ENCODE measurements at regions not wholly inside any gene's neighbourhood (a gene's known extent, or its start where the extent isn't known, plus 50 kb on each side); places are given as distances from the start of the nearest gene placed in this dataset.

DNA sequence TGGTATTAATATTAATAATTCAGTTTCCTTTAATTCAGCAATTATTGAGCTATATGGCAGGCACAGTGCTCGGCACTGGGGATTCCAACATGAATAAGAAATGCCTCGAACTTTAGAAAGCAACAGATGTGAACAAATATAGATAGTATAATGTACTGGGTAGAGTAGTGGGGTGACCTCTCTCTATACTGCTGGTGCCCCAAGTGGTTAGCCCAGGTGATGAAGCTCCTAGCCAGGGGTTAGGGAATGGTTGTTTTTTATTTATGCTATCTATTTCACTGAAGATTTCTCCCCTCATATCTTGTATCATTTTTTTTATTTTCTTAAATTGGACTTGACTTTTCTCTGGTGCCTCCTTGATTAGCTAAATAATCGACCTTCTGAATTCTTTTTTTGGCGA, 62.1 kb downstream of the BHLHE40 start:
- BruUV-seq (replicated peaks), result no TSS peak
- H3K9ac ChIP-seq (ENCODE audit: insufficient read depth, low read depth, low read length), result no peak overlapping the region
- no peaks in the 10 kb centered on the region for H4K20me1 ChIP-seq (ENCODE audit: insufficient read depth, low read length)
- intact Hi-C loops (cut with micrococcal nuclease; ENCODE audit: unreplicated experiment), result no loop called here
- WGBS (ENCODE audit: low lambda C conversion rate), result 25% methylated on average over 4 of the region's 4 CpGs
- no peak for ATAC-seq
- no peaks in the 10 kb centered on the region for H3K36me3 ChIP-seq (replicated peaks in 1 of 2; ENCODE audit: control insufficient read depth in 1 of 2, insufficient read depth in 2 of 2, low read length in 2 of 2)
- H3K4me3 ChIP-seq (replicated peaks in 1 of 3; ENCODE audit: insufficient read depth in 1 of 3, low read depth in 2 of 3, low read length in 3 of 3), result no peak overlapping the region
- no peaks in the 10 kb centered on the region for H3K79me2 ChIP-seq (ENCODE audit: insufficient read depth, low read length)
- POLR2A ChIA-PET, result no interaction called here
- H3K4me2 ChIP-seq (ENCODE audit: low read depth, low read length), result no peak overlapping the region
- H3K27ac ChIP-seq (ENCODE audit: extremely low read length, insufficient read depth, low read length), result no peak overlapping the region
- no peaks in the 10 kb centered on the region for H3K4me1 ChIP-seq (ENCODE audit: insufficient read depth, low read length)
- H2AFZ ChIP-seq (ENCODE audit: low read length), result no peak overlapping the region
- FAIRE-seq, result no peak
- in situ Hi-C loops (cut with HindIII; ENCODE audit: extremely low pct_ligation_motif_present, low pct_unique_long_range_greater_than_20kb), result no loop called here
- H3K27me3 ChIP-seq (ENCODE audit: control insufficient read depth in 1 of 2, insufficient read depth in 2 of 2, low read length in 2 of 2), result no peaks in the 10 kb centered on the region; a peak in 1 of 5 replicates
- TF ChIP-seq, protein P1, sequence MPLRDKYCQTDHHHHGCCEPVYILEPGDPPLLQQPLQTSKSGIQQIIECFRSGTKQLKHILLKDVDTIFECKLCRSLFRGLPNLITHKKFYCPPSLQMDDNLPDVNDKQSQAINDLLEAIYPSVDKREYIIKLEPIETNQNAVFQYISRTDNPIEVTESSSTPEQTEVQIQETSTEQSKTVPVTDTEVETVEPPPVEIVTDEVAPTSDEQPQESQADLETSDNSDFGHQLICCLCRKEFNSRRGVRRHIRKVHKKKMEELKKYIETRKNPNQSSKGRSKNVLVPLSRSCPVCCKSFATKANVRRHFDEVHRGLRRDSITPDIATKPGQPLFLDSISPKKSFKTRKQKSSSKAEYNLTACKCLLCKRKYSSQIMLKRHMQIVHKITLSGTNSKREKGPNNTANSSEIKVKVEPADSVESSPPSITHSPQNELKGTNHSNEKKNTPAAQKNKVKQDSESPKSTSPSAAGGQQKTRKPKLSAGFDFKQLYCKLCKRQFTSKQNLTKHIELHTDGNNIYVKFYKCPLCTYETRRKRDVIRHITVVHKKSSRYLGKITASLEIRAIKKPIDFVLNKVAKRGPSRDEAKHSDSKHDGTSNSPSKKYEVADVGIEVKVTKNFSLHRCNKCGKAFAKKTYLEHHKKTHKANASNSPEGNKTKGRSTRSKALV (CRISPR knock-in tag; IDR thresholded peaks at IDR 0.05), result no peak
- CTCF ChIA-PET (ENCODE audit: low intra/inter-chr PET ratio, low total read pairs), result no interaction called here
- DNase-seq (ENCODE audit: low spot score), result no peak
- H3K9me3 ChIP-seq (ENCODE audit: low read length), result no peaks in the 10 kb centered on the region

DNA sequence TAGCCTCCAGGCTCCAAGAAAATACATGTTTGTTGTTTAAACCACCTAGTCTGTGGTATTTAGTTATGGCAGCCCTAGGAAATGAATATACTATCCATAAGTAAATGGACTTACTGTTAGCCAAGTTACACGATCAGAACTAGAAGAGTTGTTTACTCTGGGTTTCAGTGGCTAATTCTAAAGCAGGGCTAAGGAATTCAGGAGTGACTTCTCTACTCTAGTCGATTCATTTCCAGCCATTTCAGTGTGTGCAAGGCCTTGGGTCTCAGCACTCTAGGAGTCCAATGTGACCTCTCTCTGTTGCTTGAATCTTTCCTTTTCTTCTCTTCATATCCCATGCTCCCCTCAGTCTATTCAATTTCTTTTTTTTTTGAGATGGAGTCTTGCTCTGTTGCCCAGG, 66.7 kb downstream of the BHLHE40 start:
- H3K36me3 ChIP-seq (replicated peaks in 1 of 2; ENCODE audit: control insufficient read depth in 1 of 2, insufficient read depth in 2 of 2, low read length in 2 of 2), result no peaks in the 10 kb centered on the region
- H3K9me3 ChIP-seq (ENCODE audit: low read length), result peaks cover 6% of the 10 kb centered on the region; the same call in 1 of the 2 replicates
- 0 out of 5 replicates have a peak, but pooled peaks cover 0 to 3% of the 10 kb centered on the region in 2 experiments for H3K27me3 ChIP-seq (ENCODE audit: control insufficient read depth in 1 of 2, insufficient read depth in 2 of 2, low read length in 2 of 2)
- H3K9ac ChIP-seq (ENCODE audit: insufficient read depth, low read depth, low read length), result no peak overlapping the region
- 6% methylated on average over 2 of the region's 2 CpGs for WGBS (ENCODE audit: low lambda C conversion rate)
- CTCF ChIA-PET (ENCODE audit: low intra/inter-chr PET ratio, low total read pairs), result no interaction called here
- FAIRE-seq, result no peak
- H2AFZ ChIP-seq (ENCODE audit: low read length), result no peak overlapping the region
- BruUV-seq (replicated peaks), result no TSS peak
- no peaks in the 10 kb centered on the region for H3K4me1 ChIP-seq (ENCODE audit: insufficient read depth, low read length)
- in situ Hi-C loops (cut with HindIII; ENCODE audit: extremely low pct_ligation_motif_present, low pct_unique_long_range_greater_than_20kb) (no loop called here), intact Hi-C loops (cut with micrococcal nuclease; ENCODE audit: unreplicated experiment) (no loop called here)
- H3K4me3 ChIP-seq (replicated peaks in 1 of 3; ENCODE audit: insufficient read depth in 1 of 3, low read depth in 2 of 3, low read length in 3 of 3), result no peak overlapping the region
- DNase-seq (ENCODE audit: low spot score), result no peak
- H3K27ac ChIP-seq (ENCODE audit: extremely low read length, insufficient read depth, low read length), result no peak overlapping the region
- H3K79me2 ChIP-seq (ENCODE audit: insufficient read depth, low read length), result no peaks in the 10 kb centered on the region
- TF ChIP-seq PAF1 (CRISPR knock-in tag; IDR thresholded peaks at IDR 0.05), result no peak
- TF ChIP-seq SMARCC2 (IDR thresholded peaks at IDR 0.05), result no peak
- no peak for TF ChIP-seq ARID2 (CRISPR knock-in tag; IDR thresholded peaks at IDR 0.05; ENCODE audit: borderline replicate concordance)
- TF ChIP-seq GTF3A (CRISPR knock-in tag; conservative IDR thresholded peaks at IDR 0.05), result no peak
- TF ChIP-seq ZNF550 (CRISPR knock-in tag; IDR thresholded peaks at IDR 0.05; ENCODE audit: borderline replicate concordance), result no peak
- TF ChIP-seq, protein P2, sequence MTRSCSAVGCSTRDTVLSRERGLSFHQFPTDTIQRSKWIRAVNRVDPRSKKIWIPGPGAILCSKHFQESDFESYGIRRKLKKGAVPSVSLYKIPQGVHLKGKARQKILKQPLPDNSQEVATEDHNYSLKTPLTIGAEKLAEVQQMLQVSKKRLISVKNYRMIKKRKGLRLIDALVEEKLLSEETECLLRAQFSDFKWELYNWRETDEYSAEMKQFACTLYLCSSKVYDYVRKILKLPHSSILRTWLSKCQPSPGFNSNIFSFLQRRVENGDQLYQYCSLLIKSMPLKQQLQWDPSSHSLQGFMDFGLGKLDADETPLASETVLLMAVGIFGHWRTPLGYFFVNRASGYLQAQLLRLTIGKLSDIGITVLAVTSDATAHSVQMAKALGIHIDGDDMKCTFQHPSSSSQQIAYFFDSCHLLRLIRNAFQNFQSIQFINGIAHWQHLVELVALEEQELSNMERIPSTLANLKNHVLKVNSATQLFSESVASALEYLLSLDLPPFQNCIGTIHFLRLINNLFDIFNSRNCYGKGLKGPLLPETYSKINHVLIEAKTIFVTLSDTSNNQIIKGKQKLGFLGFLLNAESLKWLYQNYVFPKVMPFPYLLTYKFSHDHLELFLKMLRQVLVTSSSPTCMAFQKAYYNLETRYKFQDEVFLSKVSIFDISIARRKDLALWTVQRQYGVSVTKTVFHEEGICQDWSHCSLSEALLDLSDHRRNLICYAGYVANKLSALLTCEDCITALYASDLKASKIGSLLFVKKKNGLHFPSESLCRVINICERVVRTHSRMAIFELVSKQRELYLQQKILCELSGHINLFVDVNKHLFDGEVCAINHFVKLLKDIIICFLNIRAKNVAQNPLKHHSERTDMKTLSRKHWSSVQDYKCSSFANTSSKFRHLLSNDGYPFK (CRISPR knock-in tag; IDR thresholded peaks at IDR 0.05; ENCODE audit: borderline replicate concordance), result no peak
- TF ChIP-seq, protein P3, sequence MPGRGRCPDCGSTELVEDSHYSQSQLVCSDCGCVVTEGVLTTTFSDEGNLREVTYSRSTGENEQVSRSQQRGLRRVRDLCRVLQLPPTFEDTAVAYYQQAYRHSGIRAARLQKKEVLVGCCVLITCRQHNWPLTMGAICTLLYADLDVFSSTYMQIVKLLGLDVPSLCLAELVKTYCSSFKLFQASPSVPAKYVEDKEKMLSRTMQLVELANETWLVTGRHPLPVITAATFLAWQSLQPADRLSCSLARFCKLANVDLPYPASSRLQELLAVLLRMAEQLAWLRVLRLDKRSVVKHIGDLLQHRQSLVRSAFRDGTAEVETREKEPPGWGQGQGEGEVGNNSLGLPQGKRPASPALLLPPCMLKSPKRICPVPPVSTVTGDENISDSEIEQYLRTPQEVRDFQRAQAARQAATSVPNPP (CRISPR knock-in tag; IDR thresholded peaks at IDR 0.05), result no peak
- TF ChIP-seq NFYC (CRISPR knock-in tag; IDR thresholded peaks at IDR 0.05), result no peak
- no peak for TF ChIP-seq ZSCAN20 (CRISPR knock-in tag; IDR thresholded peaks at IDR 0.05; ENCODE audit: borderline replicate concordance)
- TF ChIP-seq KAT7 (CRISPR knock-in tag; IDR thresholded peaks at IDR 0.05; ENCODE audit: borderline replicate concordance), result no peak
- H3K4me2 ChIP-seq (ENCODE audit: low read depth, low read length), result no peak overlapping the region
- ATAC-seq, result no peak
- POLR2A ChIA-PET, result no interaction called here
- no peaks in the 10 kb centered on the region for H4K20me1 ChIP-seq (ENCODE audit: insufficient read depth, low read length)
